ENCODE measurements at regions not wholly inside any gene's neighbourhood (a gene's known extent, or its start where the extent isn't known, plus 50 kb on each side); places are given as distances from the start of the nearest gene placed in this dataset.

GRCh38 chr10:37476285-37476684 is 350.9 kb downstream of the ANKRD30A start:
- H3K4me1 ChIP-seq: no peaks in the 10 kb centered on the region
- intact Hi-C loops (cut with DNase I; ENCODE audit: low total_unique reads): no loop called here
- no peaks in the 10 kb centered on the region for H3K9me3 ChIP-seq
- no peak overlapping the region for H3K4me3 ChIP-seq
- no peaks in the 10 kb centered on the region for H3K27me3 ChIP-seq
- WGBS, 2 donors: 34 to 58% methylated on average over 1 of the region's 1 CpG
- no peaks in the 10 kb centered on the region for H3K36me3 ChIP-seq (ENCODE audit: low read depth, missing control alignments)
- no peak for DNase-seq
- TF ChIP-seq POLR2A (IDR thresholded peaks at IDR 0.05): no peak
- no peak for TF ChIP-seq CTCF (IDR thresholded peaks at IDR 0.05)
- no peak overlapping the region for H3K27ac ChIP-seq

GRCh38 chr10:37474645-37475044 is 349.2 kb downstream of the ANKRD30A start:
- no peak overlapping the region for H3K27ac ChIP-seq

GRCh38 chr10:37473906-37474305 is 348.5 kb downstream of the ANKRD30A start:
- no peaks in the 10 kb centered on the region for H3K4me1 ChIP-seq
- TF ChIP-seq POLR2A (IDR thresholded peaks at IDR 0.05): no peak
- TF ChIP-seq CTCF (IDR thresholded peaks at IDR 0.05): no peak

More at GRCh38 chr10:37474645-37475044, 349.2 kb downstream of the ANKRD30A start:
- H3K36me3 ChIP-seq (ENCODE audit: low read depth, missing control alignments): no peaks in the 10 kb centered on the region
- intact Hi-C loops (cut with DNase I; ENCODE audit: low total_unique reads): no loop called here
- 89 to 91% methylated on average over 9 of the region's 9 CpGs for WGBS, 2 donors
- no peak overlapping the region for H3K4me3 ChIP-seq
- no peaks in the 10 kb centered on the region for H3K9me3 ChIP-seq
- H3K27me3 ChIP-seq: no peaks in the 10 kb centered on the region
- no peaks in the 10 kb centered on the region for H3K4me1 ChIP-seq
- TF ChIP-seq POLR2A (IDR thresholded peaks at IDR 0.05) (no peak), CTCF (IDR thresholded peaks at IDR 0.05) (no peak)
- DNase-seq: no peak

GRCh38 chr10:37467246-37467645 is 341.8 kb downstream of the ANKRD30A start:
- H3K4me1 ChIP-seq: no peaks in the 10 kb centered on the region
- H3K4me3 ChIP-seq: no peak overlapping the region
- no peak for DNase-seq
- H3K36me3 ChIP-seq (ENCODE audit: low read depth, missing control alignments): no peaks in the 10 kb centered on the region
- no peaks in the 10 kb centered on the region for H3K27me3 ChIP-seq
- no peak overlapping the region for H3K27ac ChIP-seq
- no peaks in the 10 kb centered on the region for H3K9me3 ChIP-seq
- WGBS, 2 donors: 77 to 90% methylated on average over 5 of the region's 5 CpGs
- TF ChIP-seq CTCF (IDR thresholded peaks at IDR 0.05): no peak
- no peak for TF ChIP-seq POLR2A (IDR thresholded peaks at IDR 0.05)
- intact Hi-C loops (cut with DNase I; ENCODE audit: low total_unique reads): no loop called here

More at GRCh38 chr10:37473906-37474305, 348.5 kb downstream of the ANKRD30A start:
- Histone ChIP-seq H3K36me3 (ENCODE audit: low read depth, missing control alignments) (no peaks in the 10 kb centered on the region), H3K9me3 (no peaks in the 10 kb centered on the region), H3K27ac (no peak overlapping the region), H3K4me3 (no peak overlapping the region), H3K27me3 (no peaks in the 10 kb centered on the region)
- DNase-seq: no peak
- WGBS, 2 donors: 91 to 93% methylated on average over 4 of the region's 4 CpGs
- intact Hi-C loops (cut with DNase I; ENCODE audit: low total_unique reads): no loop called here

- Histone ChIP-seq H3K36me3 (ENCODE audit: low read depth, missing control alignments) (no peaks in the 10 kb centered on the region), H3K4me1 (no peaks in the 10 kb centered on the region), H3K27ac (no peak overlapping the region), H3K9me3 (no peaks in the 10 kb centered on the region), H3K27me3 (no peaks in the 10 kb centered on the region), H3K4me3 (no peak overlapping the region)
- intact Hi-C loops (cut with DNase I; ENCODE audit: low total_unique reads): no loop called here
- no peak for DNase-seq
- WGBS, 2 donors: 91 to 94% methylated on average over 1 of the region's 1 CpG
- TF ChIP-seq CTCF (IDR thresholded peaks at IDR 0.05) (no peak), POLR2A (IDR thresholded peaks at IDR 0.05) (no peak)
These were observed 331.1 kb downstream of the ANKRD30A start for GRCh38 chr10:37456456-37456855.
